GM10266 (cell line): ENCODE measurements at regions not wholly inside any gene's neighbourhood (a gene's known extent, or its start where the extent isn't known, plus 50 kb on each side); places are given as distances from the start of the nearest gene placed in this dataset.
"Not testable (repeated sequence)": the region's sequence is repeated elsewhere in the genome, so short reads cannot be mapped to it uniquely, and the experiment has no call there.

ENCODE experiments used
- DNase-seq: peaks from one replicate; pipeline ENCODE4 v3.0.0; 2012; ENCODE audit errors: extremely low spot score
- TF ChIP-seq, protein P1 (sequence below): IDR thresholded peaks from 2 replicates; pipeline ENCODE4 v1.5.1; 2012; ENCODE audit warnings: mild to moderate bottlenecking, low read depth; ENCODE audit not compliant: control insufficient read depth, insufficient read depth; ENCODE audit errors: missing control alignments

DNA sequence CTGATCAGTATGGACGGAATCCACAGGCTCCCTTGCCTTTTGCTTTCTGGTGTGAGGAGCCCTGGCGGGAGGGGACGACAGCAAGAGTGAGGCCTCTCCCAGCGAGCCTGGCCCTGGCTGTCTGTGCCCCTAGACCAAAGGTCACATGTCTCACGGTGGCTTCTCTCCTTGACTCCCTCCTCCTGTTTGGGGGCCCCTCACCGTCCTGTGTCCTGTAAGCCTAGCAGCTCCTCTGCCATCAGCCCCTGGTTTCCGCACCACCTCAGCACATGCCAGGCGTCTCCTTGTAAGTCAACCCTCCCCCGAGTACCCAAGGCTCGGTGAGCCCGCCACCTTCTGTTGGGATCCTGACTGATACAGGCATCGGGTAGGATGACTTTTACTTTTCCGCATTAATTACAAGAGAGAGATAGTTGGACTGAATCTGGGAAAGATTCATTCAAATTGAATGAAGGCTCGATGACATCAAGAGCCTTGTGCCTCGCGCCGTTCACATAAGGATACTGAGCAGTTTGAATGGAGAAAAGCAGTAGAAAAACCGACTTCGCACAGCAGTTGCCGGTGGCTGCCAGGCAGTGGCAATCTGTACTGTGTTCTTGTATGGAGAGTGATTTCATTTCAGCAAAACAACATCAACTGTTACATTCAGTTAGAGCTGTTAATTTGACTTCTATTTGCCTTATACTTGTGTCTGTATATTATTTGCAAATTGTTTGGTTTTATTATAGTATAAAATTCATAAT is 119.8 kb downstream of the XRCC2 start:
- TF ChIP-seq, protein P1, sequence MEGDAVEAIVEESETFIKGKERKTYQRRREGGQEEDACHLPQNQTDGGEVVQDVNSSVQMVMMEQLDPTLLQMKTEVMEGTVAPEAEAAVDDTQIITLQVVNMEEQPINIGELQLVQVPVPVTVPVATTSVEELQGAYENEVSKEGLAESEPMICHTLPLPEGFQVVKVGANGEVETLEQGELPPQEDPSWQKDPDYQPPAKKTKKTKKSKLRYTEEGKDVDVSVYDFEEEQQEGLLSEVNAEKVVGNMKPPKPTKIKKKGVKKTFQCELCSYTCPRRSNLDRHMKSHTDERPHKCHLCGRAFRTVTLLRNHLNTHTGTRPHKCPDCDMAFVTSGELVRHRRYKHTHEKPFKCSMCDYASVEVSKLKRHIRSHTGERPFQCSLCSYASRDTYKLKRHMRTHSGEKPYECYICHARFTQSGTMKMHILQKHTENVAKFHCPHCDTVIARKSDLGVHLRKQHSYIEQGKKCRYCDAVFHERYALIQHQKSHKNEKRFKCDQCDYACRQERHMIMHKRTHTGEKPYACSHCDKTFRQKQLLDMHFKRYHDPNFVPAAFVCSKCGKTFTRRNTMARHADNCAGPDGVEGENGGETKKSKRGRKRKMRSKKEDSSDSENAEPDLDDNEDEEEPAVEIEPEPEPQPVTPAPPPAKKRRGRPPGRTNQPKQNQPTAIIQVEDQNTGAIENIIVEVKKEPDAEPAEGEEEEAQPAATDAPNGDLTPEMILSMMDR, result no peak
- DNase-seq, result no peak

GRCh38 chr7:152553671-152554317 is 118.0 kb upstream of the KMT2C start:
- DNase-seq, result no peak
- TF ChIP-seq, protein P1, result no peak

DNA sequence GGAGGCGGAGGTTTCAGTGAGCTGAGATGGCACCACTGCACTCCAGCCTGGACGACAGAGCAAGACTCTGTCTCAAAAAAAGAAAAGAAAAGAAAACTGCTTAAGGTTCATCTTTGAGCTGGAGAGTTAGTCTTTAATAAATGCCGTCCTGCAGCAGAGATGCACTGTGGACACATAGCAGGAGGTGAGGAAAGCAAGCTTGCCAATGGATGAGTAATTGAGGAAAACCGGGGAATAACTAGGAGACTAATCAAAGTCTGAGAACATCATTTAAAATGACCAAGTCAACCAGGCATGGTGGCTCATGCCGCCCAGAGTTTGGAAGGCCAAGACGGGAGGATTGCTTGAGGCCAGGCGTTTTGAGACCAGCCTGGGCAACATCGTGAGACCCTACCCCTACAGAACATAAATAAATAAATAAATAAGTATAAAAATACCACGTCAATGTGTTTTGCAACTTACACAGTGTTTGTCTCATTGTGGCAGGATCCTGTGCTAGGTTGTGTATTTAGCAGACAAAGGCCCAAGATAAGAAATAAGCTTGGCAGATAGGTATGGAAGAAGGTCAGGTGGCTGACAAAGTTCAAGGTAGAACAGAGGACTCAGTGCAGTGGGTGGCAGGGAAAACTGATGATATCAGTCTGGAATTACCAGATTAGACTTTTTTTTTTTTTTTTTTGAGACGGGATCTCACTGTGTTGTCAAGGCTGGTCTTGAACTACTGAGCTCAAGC is 115.7 kb upstream of the KMT2C start:
- TF ChIP-seq, protein P1, result no peak
- DNase-seq, result no peak

GRCh38 chr7:152544971-152545619 is 109.3 kb upstream of the KMT2C start:
- TF ChIP-seq, protein P1, result no peak
- DNase-seq, result no peak

DNA sequence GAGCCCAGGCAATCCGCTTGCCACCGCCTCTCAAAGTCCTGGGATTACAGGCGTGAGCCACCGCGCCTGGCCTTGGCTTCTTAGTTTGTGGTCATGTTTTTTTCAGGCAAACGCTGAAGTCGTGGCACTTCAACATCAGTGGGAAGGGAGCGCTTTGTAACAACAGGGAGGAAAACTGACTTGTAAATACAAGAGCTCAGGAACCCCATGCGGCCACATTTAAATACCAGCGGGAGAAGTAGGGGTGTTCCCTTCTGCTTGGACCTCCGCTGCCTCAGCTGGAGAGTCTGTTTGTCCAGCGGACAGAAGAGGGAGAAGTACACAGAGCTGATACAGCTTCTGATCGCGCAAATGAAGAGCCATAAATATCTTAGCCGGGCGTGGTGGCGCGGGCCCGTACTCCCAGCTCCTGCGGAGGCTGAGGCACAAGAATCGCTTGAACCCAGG is 108.7 kb upstream of the KMT2C start:
- no peak for DNase-seq
- TF ChIP-seq, protein P1, result no peak

DNA sequence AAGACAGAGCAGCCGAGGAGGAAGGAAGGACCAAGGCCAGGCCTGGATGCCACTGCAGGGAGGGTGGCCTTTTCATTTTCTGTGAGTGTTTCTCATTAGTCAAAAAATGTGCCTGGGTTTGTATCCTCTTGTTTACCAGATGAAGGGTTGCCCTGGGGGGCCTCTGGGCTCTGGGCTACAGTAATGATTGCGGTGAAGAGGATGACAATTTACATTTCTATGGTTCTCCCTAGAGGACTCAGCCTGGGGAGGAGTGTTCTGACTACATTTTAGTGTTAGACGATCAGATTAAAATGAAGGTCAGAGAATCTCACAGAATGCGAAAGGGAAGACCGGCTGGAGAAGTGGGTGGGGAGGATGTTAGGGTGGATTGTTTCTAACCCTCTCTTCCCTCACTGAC is 108.0 kb upstream of the KMT2C start:
- DNase-seq, result no peak
- TF ChIP-seq, protein P1, result no peak

GRCh38 chr7:152541892-152542291 is 106.1 kb upstream of the KMT2C start:
- TF ChIP-seq, protein P1, result no peak
- no peak for DNase-seq

- DNase-seq, result not testable (repeated sequence)
These were observed 103.3 kb upstream of the KMT2C start for GRCh38 chr7:152539190-152539495.

DNA sequence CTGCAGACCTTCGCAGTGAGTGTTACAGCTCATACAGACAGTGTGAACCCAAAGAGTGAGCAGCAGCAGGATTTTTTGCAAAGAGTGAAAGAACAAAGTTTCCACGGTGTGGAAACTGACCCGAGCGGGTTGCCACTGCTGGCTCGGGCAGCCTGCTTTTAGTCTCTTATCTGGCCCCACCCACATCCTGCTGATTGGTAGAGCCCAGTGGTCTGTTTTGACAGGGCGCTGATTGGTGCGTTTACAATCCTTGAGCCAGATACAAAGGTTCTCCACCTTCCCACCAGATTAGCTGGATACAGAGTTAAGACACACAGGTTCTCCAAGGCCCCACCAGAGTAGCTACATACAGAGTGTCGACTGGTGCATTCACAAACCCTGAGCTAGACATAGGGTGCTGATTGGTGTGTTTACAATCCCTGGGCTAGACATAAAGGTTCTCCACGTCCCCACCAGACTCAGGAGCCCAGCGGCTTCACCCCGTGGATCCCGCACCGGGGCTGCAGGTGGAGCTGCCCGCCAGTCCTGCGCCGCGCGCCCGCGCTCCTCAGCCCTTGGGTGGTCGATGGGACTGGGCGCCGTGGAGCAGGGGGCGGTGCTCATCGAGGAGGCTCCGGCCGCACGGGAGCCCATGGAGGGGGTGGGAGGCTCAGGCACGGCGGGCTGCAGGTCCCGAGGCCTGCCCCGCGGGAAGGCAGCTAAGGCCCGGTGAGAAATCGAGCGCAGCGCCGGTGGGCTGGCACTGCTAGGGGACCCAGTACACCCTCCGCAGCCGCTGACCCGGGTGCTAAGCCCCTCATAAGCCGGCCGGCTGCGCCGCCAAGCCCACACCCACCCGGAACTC is 102.8 kb upstream of the KMT2C start:
- DNase-seq, result not testable (repeated sequence)
